ENCODE measurements at regions not wholly inside any gene's neighbourhood (a gene's known extent, or its start where the extent isn't known, plus 50 kb on each side); places are given as distances from the start of the nearest gene placed in this dataset.

DNA sequence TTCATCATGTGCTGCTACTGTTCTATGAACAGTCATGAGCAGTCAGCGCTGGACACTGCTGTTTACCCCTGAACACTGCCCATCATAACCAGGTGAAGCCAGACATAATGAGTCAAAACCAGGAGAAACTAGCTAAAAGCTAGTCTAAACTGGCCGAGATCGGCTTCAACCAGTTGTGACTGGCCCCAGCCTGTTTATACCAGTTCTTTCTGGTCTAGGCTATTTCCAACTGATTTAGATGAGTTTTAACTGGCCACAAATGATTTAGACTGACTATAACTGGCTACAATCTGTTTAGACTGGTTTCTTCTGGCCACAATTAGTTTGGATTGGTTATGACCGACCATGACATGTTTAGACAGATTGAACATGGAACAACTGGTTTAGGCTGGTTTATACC, 348.3 kb upstream of the CAMK1G start:
- H3K27me3 ChIP-seq (ENCODE audit: control insufficient read depth in 1 of 2, insufficient read depth in 2 of 2, low read length in 2 of 2) = peaks cover 0 to 5% of the 10 kb centered on the region in 2 experiments
- no peaks in the 10 kb centered on the region for H3K36me3 ChIP-seq (ENCODE audit: insufficient read depth, low read length)
- CTCF ChIA-PET = no interaction called here
- TF ChIP-seq, protein P1, sequence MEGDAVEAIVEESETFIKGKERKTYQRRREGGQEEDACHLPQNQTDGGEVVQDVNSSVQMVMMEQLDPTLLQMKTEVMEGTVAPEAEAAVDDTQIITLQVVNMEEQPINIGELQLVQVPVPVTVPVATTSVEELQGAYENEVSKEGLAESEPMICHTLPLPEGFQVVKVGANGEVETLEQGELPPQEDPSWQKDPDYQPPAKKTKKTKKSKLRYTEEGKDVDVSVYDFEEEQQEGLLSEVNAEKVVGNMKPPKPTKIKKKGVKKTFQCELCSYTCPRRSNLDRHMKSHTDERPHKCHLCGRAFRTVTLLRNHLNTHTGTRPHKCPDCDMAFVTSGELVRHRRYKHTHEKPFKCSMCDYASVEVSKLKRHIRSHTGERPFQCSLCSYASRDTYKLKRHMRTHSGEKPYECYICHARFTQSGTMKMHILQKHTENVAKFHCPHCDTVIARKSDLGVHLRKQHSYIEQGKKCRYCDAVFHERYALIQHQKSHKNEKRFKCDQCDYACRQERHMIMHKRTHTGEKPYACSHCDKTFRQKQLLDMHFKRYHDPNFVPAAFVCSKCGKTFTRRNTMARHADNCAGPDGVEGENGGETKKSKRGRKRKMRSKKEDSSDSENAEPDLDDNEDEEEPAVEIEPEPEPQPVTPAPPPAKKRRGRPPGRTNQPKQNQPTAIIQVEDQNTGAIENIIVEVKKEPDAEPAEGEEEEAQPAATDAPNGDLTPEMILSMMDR (IDR thresholded peaks at IDR 0.05) = no peak
- H3K4me1 ChIP-seq (ENCODE audit: insufficient read depth, low read length) = no peaks in the 10 kb centered on the region
- no peak overlapping the region for H3K4me3 Mint-ChIP-seq
- no peaks in the 10 kb centered on the region for H3K36me3 Mint-ChIP-seq (ENCODE audit: low read depth)
- no peaks in the 10 kb centered on the region for H3K4me1 Mint-ChIP-seq (ENCODE audit: low read depth)
- intact Hi-C loops (cut with DNase I, micrococcal nuclease) = no loop called here
- POLR2A ChIA-PET = no interaction called here
- H3K27ac ChIP-seq (ENCODE audit: low read depth in 1 of 2, low read length in 2 of 2) = no peak overlapping the region
- ATAC-seq (ENCODE audit: poor library complexity) (no peak), DNase-seq (no peak)
- H3K9me3 ChIP-seq (ENCODE audit: control insufficient read depth in 1 of 2, insufficient read depth in 1 of 2, low read length in 2 of 2) = peaks cover 0 to 16% of the 10 kb centered on the region in 2 experiments
- H3K27ac Mint-ChIP-seq = no peak overlapping the region
- H3K27me3 Mint-ChIP-seq = peaks cover 17% of the 10 kb centered on the region
- no peak overlapping the region for H3K4me3 ChIP-seq (ENCODE audit: low read length)
- peaks cover 4% of the 10 kb centered on the region for H3K9me3 Mint-ChIP-seq

DNA sequence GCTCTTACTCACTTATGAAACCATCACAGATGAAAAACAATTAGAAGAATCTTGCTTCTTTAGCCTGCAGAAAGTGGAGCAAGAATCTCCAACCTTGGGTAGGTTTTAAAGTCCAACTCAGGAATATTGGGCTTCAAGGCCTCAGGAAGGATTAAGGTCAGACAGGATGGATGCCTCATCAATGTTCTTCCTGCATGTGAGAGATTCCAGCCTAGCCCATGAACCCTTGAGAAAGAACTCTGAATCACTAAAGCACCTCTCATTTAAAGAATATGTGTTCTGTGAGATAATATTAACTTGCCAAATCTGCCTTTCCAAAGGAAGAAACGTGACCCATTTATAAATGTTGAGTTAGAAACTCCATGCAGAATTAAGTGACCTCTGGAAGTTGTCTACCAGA, 345.2 kb upstream of the CAMK1G start:
- H3K9me3 Mint-ChIP-seq = no peaks in the 10 kb centered on the region
- CTCF ChIA-PET = no interaction called here
- POLR2A ChIA-PET = no interaction called here
- H3K36me3 ChIP-seq (ENCODE audit: insufficient read depth, low read length) = no peaks in the 10 kb centered on the region
- ATAC-seq (ENCODE audit: poor library complexity) = no peak
- no peak overlapping the region for H3K27ac Mint-ChIP-seq
- no peak overlapping the region for H3K4me3 Mint-ChIP-seq
- H3K36me3 Mint-ChIP-seq (ENCODE audit: low read depth) = no peaks in the 10 kb centered on the region
- H3K9me3 ChIP-seq (ENCODE audit: control insufficient read depth in 1 of 2, insufficient read depth in 1 of 2, low read length in 2 of 2) = no peaks in the 10 kb centered on the region
- H3K4me1 Mint-ChIP-seq (ENCODE audit: low read depth) = no peaks in the 10 kb centered on the region
- H3K27ac ChIP-seq (ENCODE audit: low read depth in 1 of 2, low read length in 2 of 2) = no peak overlapping the region
- no peaks in the 10 kb centered on the region for H3K27me3 ChIP-seq (ENCODE audit: control insufficient read depth in 1 of 2, insufficient read depth in 2 of 2, low read length in 2 of 2)
- no peak overlapping the region for H3K4me3 ChIP-seq (ENCODE audit: low read length)
- intact Hi-C loops (cut with DNase I, micrococcal nuclease) = no loop called here
- TF ChIP-seq, protein P1 (IDR thresholded peaks at IDR 0.05) = no peak
- DNase-seq = no peak
- no peaks in the 10 kb centered on the region for H3K4me1 ChIP-seq (ENCODE audit: insufficient read depth, low read length)
- peaks cover 8% of the 10 kb centered on the region for H3K27me3 Mint-ChIP-seq

- ATAC-seq (ENCODE audit: poor library complexity) (no peak), DNase-seq (no peak)
- Histone ChIP-seq H3K27ac (ENCODE audit: low read depth in 1 of 2, low read length in 2 of 2) (no peak overlapping the region), H3K4me3 (ENCODE audit: low read length) (no peak overlapping the region), H3K9me3 (ENCODE audit: control insufficient read depth in 1 of 2, insufficient read depth in 1 of 2, low read length in 2 of 2) (no peaks in the 10 kb centered on the region), H3K4me1 (ENCODE audit: insufficient read depth, low read length) (no peaks in the 10 kb centered on the region), H3K36me3 (ENCODE audit: insufficient read depth, low read length) (no peaks in the 10 kb centered on the region), H3K27me3 (ENCODE audit: control insufficient read depth in 1 of 2, insufficient read depth in 2 of 2, low read length in 2 of 2) (no peaks in the 10 kb centered on the region)
- Mint-ChIP-seq H3K27ac (no peak overlapping the region), H3K36me3 (ENCODE audit: low read depth) (no peaks in the 10 kb centered on the region), H3K9me3 (no peaks in the 10 kb centered on the region), H3K4me1 (ENCODE audit: low read depth) (no peaks in the 10 kb centered on the region), H3K27me3 (peaks cover 8% of the 10 kb centered on the region), H3K4me3 (no peak overlapping the region)
- ChIA-PET POLR2A (no interaction called here), CTCF (no interaction called here)
- intact Hi-C loops (cut with DNase I, micrococcal nuclease) = loop anchor here in 1 of 2 experiments (10.0 kb wide), 1 partner anchor 586 kb away; no protein-coding TSS in a partner anchor
- TF ChIP-seq, protein P1 (IDR thresholded peaks at IDR 0.05) = no peak
These were observed 343.2 kb upstream of the CAMK1G start for GRCh38 chr1:209240351-209240750.
